HG03439 (cell line): ENCODE measurements at regions not wholly inside any gene's neighbourhood (a gene's known extent, or its start where the extent isn't known, plus 50 kb on each side); places are given as distances from the start of the nearest gene placed in this dataset.

Source experiments
- ATAC-seq: cut with Tn5 transposase; IDR thresholded peaks from one replicate; pipeline ENCODE4 v1.9.1; 2021; ENCODE audit warnings: mild to moderate bottlenecking, moderate library complexity; ENCODE audit not compliant: unreplicated experiment

GRCh38 chr7:30212701-30213111 is 71.7 kb upstream of the ZNRF2 start:
- ATAC-seq, result no peak

GRCh38 chr7:30213637-30214036 is 70.8 kb upstream of the ZNRF2 start:
- ATAC-seq, result no peak

GRCh38 chr7:30214651-30215137 is 69.7 kb upstream of the ZNRF2 start:
- no peak for ATAC-seq

GRCh38 chr7:30221764-30222163 is 62.6 kb upstream of the ZNRF2 start:
- ATAC-seq, result no peak

GRCh38 chr7:30222515-30223215 is 61.7 kb upstream of the ZNRF2 start:
- no peak for ATAC-seq

- no peak for ATAC-seq
Observed at GRCh38 chr7:30223896-30224295, 60.5 kb upstream of the ZNRF2 start.

GRCh38 chr7:30224511-30225062 is 59.8 kb upstream of the ZNRF2 start:
- ATAC-seq, result no peak

GRCh38 chr7:30225863-30226613 is 58.4 kb upstream of the ZNRF2 start:
- peak; percentile 64 for ATAC-seq

GRCh38 chr7:30226614-30227268 is 57.7 kb upstream of the ZNRF2 start:
- ATAC-seq, result no peak

- no peak for ATAC-seq
Observed at GRCh38 chr7:30231271-30231670, 53.1 kb upstream of the ZNRF2 start.

GRCh38 chr7:30232391-30232790 is 52.0 kb upstream of the ZNRF2 start:
- ATAC-seq, result no peak
